Activated T-cell treated with anti-CD3 and anti-CD28 coated beads, Interleukin-2, amount 50 U/mL, for 72 hours (primary cell): ENCODE measurements at regions not wholly inside any gene's neighbourhood (a gene's known extent, or its start where the extent isn't known, plus 50 kb on each side); places are given as distances from the start of the nearest gene placed in this dataset.
"Not testable (repeated sequence)": the region's sequence is repeated elsewhere in the genome, so short reads cannot be mapped to it uniquely, and the experiment has no call there.

Experiments
- ATAC-seq, 2 donors: fragments of 150-1000 bp; cut with Tn5 transposase; replicated peaks in 1 of 2; 2 replicates each; pipeline ENCODE4 v1.10.0; 2021; ENCODE audit warnings: moderate library complexity in 2 of 2, mild to moderate bottlenecking in 1 of 2
- DNase-seq, 2 donors: peaks; one replicate each; pipeline ENCODE4 v3.0.0; 2021 to 2022; ENCODE audit warnings: mixed read lengths in 1 of 2
- H3K27ac Mint-ChIP-seq: one replicate; pipeline ENCODE4 v1.8.0; 2022; ENCODE audit warnings: mild to moderate bottlenecking, moderate library complexity, mixed read lengths
- H3K27me3 Mint-ChIP-seq: one replicate; pipeline ENCODE4 v1.8.0; 2022; ENCODE audit warnings: low read depth, mixed read lengths
- H3K36me3 Mint-ChIP-seq, 2 donors: one replicate each; pipeline ENCODE4 v1.8.0; 2022; ENCODE audit warnings: mixed read lengths in 2 of 2, mild to moderate bottlenecking in 1 of 2; ENCODE audit not compliant: insufficient read depth in 2 of 2
- H3K4me1 Mint-ChIP-seq: one replicate; pipeline ENCODE4 v1.8.0; 2022; ENCODE audit warnings: low read depth, mixed read lengths
- H3K4me3 Mint-ChIP-seq, 2 donors: one replicate each; pipeline ENCODE4 v1.8.0; 2022; ENCODE audit warnings: mild to moderate bottlenecking in 2 of 2, mixed read lengths in 2 of 2, moderate library complexity in 2 of 2
- H3K9me3 Mint-ChIP-seq, 2 donors: one replicate each; pipeline ENCODE4 v1.8.0; 2022; ENCODE audit warnings: mixed read lengths in 2 of 2

DNA sequence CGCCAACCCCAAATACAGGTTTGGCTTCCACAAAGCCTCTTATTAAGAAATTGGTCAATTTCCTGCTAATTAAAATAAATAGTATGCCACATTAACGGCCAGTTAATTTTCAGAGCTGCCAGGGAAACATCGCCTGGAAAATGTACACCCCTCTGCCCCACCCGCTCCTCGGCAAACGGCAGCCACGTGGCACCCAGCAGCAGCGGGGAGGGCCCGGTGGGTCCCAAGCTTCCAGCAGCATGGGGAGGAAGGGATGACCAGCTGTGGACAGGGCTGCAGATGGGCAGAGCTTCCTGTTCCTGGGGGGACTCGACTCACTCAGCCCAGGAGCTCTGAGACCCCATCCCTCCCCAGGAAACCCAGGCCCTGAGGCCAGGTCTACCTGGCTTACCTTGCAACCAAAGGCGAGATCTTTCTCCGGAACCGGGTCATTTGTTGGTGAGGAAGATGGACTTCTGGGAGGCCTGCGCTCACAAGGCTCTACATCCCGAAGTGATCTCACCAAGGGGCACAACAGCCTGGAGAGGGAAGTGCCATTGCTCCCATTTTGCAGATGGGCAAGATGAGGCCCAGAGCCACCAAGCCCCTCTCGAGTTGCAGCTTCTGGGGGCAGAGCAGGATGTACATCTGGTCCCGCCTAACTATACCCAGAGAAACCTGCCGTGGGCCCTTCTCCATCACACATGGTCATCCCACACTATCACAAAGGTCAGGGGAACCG, 68.3 kb downstream of the IGLL1 start:
- Mint-ChIP-seq H3K4me3 (no peak overlapping the region), H3K9me3 (no peaks in the 10 kb centered on the region), H3K36me3 (no peaks in the 10 kb centered on the region), H3K27ac (no peak overlapping the region), H3K4me1 (no peaks in the 10 kb centered on the region), H3K27me3 (no peaks in the 10 kb centered on the region)
- ATAC-seq = no peak
- no peak for DNase-seq

DNA sequence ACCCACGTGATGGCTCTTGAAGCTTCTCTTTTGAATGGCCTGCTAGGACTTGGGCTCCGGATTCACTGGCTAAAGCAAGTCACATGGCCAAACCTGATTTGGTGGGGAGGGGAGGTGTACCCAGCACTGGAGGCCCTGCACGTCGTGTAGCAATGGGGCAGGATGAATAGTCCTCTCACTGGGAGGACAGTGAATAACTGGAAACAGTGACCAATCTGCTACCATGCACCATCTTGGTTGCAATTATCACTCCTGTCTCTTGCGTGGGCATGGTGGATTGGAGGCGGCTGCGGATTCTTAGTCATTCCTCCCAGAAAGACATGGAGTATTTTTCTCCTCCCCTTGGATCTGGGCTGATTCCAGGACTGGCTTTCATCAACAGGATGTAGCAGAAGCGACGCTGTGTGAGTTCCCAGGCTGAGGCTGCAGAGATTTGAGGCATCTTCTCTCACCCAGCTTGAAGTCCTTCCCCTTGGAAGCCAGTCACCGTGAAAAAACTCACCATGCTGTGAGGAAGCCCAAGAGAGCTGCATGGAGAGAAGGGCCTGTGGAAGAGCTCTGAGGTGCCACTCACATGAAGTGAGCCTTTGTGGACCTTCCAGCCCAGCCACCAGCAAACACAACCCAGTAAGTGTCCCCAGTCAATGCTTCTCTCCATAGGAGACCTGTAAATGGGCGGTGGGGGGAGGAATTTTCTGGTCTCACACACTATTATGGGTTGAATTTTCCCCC, 70.4 kb downstream of the IGLL1 start:
- DNase-seq (no peak), ATAC-seq (no peak)
- H3K27ac Mint-ChIP-seq = no peak overlapping the region
- H3K36me3 Mint-ChIP-seq = no peaks in the 10 kb centered on the region
- H3K4me1 Mint-ChIP-seq = no peaks in the 10 kb centered on the region
- H3K4me3 Mint-ChIP-seq = no peak overlapping the region
- no peaks in the 10 kb centered on the region for H3K27me3 Mint-ChIP-seq
- H3K9me3 Mint-ChIP-seq = no peaks in the 10 kb centered on the region

DNA sequence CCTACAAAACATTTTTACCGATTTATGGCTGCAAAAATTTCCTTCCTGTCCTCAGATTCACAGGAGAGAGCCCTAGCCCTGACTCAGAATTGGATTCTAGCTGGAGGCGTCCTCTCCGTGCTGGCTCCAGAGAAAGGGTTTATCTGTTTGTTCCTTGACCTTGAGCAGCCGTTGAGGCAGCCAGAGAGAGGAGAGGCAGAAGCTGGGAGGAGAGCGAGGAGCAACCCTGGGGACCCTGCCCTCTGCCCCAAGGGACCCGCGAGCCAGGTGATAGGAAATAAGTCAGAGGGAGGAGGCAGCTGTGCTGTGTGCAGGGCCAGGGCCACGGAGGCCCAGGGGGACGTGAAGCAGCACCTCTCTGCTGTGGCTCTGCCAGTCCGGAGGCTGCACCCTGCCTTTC, 75.6 kb downstream of the IGLL1 start:
- no peaks in the 10 kb centered on the region for H3K27me3 Mint-ChIP-seq
- no peak overlapping the region for H3K4me3 Mint-ChIP-seq
- no peaks in the 10 kb centered on the region for H3K4me1 Mint-ChIP-seq
- no peaks in the 10 kb centered on the region for H3K9me3 Mint-ChIP-seq
- H3K36me3 Mint-ChIP-seq = no peaks in the 10 kb centered on the region
- no peak overlapping the region for H3K27ac Mint-ChIP-seq
- no peak for DNase-seq
- no peak for ATAC-seq

DNA sequence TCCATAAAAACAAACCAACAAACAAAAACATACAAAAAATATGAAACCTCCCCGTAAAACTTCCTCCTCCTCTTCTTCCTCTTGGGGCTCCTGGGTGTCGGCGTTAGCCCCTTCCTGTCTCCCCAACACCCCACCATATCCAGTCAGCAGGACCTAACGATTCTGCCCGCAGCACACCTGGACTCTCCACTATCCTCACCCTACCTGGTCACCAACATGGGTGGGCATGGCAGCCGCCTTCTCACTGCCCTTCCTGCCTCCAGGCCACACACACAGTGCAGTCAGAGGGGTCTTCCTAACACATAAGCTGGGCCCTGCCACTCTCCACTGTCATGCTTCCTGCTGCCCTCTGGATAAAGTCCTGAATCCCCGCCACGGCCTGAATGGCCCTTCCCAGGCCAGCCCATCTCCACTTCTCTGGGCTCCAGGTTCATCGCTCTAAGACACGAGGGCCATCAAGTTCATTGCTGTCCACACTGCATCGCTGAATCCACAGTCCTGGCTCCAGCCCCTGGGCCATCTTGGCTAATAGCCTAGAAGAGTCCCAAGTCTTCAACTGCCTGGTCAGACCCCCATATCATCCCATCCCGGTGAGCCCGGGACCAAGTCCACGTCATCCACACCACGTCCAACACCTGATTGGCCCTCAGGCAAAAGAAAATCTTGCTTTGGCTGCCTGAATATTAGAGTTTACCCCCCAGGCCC, 76.2 kb downstream of the IGLL1 start:
- Mint-ChIP-seq H3K36me3 (no peaks in the 10 kb centered on the region), H3K27ac (no peak overlapping the region), H3K9me3 (no peaks in the 10 kb centered on the region), H3K4me1 (no peaks in the 10 kb centered on the region), H3K27me3 (no peaks in the 10 kb centered on the region), H3K4me3 (no peak overlapping the region)
- ATAC-seq = no peak
- no peak for DNase-seq

DNA sequence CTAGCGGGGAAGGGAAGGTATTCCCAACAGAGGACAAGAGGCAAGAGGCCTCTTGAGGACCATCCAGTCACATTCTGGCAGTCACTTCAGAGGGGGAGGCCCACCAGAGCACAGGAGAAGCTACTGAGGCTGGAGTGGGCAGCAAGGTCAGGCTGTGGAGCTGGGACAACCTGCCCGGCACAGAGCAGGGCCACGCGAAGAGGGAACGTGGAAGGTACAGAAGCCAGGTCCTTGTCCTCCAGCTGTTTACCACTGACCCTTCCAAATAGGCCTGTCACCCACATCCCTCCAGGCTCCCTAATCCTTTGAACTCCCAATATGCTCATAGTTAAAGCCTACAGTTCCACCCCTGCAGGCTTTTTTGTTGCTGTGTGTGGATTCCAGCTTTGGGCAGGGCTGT, 76.9 kb downstream of the IGLL1 start:
- no peaks in the 10 kb centered on the region for H3K36me3 Mint-ChIP-seq
- H3K4me3 Mint-ChIP-seq = no peak overlapping the region
- H3K9me3 Mint-ChIP-seq = no peaks in the 10 kb centered on the region
- no peak for ATAC-seq
- H3K4me1 Mint-ChIP-seq = no peaks in the 10 kb centered on the region
- no peaks in the 10 kb centered on the region for H3K27me3 Mint-ChIP-seq
- no peak overlapping the region for H3K27ac Mint-ChIP-seq
- DNase-seq = no peak

DNA sequence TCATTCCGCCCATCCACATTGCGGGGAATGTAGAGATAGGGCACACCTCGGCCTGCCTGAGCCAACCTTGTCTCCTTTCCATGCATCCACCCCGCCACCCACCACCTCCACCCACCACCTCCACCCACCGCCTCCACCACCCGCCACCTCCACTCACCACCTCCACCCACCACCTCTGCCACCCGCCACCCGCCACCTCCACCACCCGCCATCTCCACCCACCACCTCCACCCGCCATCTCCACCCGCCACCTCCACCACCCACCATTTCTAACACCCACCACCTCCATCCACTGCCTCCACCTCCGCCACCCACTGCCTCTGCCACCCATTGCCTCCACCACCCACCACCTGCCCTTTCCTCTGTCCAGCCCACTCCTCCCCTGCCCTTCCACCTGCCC, 78.4 kb downstream of the IGLL1 start:
- no peaks in the 10 kb centered on the region for H3K36me3 Mint-ChIP-seq
- no peaks in the 10 kb centered on the region for H3K4me1 Mint-ChIP-seq
- no peaks in the 10 kb centered on the region for H3K9me3 Mint-ChIP-seq
- no peak overlapping the region for H3K4me3 Mint-ChIP-seq
- ATAC-seq (no peak), DNase-seq (no peak)
- no peaks in the 10 kb centered on the region for H3K27me3 Mint-ChIP-seq
- H3K27ac Mint-ChIP-seq = no peak overlapping the region

DNA sequence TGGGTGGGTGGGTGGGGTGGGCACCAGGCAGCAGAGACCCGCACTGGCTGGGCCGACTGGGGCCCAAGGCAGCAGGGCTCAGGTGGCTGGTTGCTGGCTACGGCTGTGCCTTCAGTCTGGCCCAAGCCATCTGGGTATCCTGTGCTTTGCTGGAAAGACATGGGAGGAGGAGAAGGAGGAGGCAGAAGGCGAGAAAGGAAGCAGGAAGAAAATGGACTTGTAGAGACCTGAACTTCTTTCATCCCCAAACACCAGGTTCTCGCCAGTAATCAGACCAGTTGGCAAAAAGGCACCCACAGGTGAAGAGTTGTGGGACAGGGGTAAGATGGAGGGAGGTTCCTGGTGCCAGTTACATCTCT, 78.8 kb downstream of the IGLL1 start:
- ATAC-seq (no peak), DNase-seq (no peak)
- Mint-ChIP-seq H3K27me3 (no peaks in the 10 kb centered on the region), H3K9me3 (no peaks in the 10 kb centered on the region), H3K4me1 (peaks cover 2% of the 10 kb centered on the region), H3K27ac (no peak overlapping the region), H3K4me3 (no peak overlapping the region), H3K36me3 (no peaks in the 10 kb centered on the region)

DNA sequence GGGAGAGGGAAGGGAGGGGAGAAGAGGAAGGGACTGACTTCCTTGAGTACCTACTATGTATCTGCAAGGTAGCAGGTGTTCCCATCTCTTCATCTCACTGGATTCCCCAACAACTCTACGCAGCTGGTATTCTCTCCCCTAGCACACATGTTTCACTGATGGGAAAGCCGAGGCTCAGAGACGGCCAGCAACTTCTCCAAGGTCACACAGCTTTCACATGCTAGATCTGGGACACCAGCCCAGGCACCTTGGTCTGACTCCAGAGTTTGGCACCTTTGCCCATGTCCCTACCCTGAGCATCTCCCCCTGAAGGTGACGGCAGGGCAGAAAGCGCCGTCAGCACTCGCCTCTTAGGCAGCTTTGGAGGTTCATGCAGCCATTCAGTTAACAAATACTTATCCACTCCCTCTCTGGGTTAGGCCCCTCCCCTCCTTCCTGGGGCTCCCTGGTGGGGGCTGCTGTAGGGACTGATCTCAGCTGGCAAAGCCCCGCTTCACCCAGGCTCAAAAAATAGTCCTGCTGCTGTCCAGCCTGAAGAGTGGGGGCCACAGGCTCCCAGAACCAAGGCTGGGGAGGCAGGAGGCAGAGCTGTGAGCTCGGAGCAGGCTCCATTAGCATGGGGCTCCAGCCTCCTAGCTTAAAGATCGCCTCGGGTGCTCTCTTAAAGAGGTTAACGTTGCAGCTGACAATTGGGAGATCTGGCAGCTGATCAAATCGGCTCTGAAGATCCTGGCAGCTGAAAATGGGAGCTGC, 79.4 kb downstream of the IGLL1 start:
- Mint-ChIP-seq H3K4me1 (peaks cover 8% of the 10 kb centered on the region), H3K27me3 (no peaks in the 10 kb centered on the region), H3K36me3 (no peaks in the 10 kb centered on the region), H3K4me3 (no peak overlapping the region), H3K9me3 (no peaks in the 10 kb centered on the region), H3K27ac (no peak overlapping the region)
- no peak for ATAC-seq
- DNase-seq = no peak

DNA sequence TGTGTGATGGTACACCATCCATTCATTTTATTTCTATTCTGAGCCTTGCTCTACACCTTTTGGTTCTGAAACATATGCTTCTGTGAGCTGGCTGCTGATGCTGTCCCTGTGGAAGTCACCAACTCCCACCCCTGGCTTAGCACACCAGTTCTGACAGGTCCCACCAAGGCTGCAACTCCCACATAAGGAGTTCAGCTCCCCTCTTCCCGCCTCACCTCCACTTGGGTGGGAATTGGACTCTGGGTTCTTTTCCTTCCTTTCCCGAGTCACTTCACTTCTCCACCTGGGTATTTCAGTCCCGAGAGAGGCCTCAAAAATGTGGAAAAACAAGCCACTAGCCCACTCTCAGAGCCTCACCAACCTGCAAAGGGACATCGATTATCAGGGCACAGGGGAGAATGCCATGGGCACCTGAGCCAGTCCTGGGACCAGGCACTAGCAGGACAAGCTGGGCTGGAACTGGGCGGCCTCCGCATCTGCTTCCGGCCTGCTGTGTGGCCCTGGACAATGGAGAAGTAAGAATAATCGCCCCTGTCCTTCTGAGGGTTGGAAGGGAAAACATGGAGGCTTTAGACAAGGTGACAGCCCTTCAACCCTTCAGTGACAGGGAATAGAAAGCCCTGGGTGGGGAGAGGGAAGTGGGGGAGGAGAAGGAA, 80.1 kb downstream of the IGLL1 start:
- Mint-ChIP-seq H3K27me3 (no peaks in the 10 kb centered on the region), H3K4me1 (peaks cover 8% of the 10 kb centered on the region), H3K9me3 (no peaks in the 10 kb centered on the region), H3K27ac (no peak overlapping the region), H3K36me3 (no peaks in the 10 kb centered on the region), H3K4me3 (no peak overlapping the region)
- DNase-seq (no peak), ATAC-seq (no peak)

DNA sequence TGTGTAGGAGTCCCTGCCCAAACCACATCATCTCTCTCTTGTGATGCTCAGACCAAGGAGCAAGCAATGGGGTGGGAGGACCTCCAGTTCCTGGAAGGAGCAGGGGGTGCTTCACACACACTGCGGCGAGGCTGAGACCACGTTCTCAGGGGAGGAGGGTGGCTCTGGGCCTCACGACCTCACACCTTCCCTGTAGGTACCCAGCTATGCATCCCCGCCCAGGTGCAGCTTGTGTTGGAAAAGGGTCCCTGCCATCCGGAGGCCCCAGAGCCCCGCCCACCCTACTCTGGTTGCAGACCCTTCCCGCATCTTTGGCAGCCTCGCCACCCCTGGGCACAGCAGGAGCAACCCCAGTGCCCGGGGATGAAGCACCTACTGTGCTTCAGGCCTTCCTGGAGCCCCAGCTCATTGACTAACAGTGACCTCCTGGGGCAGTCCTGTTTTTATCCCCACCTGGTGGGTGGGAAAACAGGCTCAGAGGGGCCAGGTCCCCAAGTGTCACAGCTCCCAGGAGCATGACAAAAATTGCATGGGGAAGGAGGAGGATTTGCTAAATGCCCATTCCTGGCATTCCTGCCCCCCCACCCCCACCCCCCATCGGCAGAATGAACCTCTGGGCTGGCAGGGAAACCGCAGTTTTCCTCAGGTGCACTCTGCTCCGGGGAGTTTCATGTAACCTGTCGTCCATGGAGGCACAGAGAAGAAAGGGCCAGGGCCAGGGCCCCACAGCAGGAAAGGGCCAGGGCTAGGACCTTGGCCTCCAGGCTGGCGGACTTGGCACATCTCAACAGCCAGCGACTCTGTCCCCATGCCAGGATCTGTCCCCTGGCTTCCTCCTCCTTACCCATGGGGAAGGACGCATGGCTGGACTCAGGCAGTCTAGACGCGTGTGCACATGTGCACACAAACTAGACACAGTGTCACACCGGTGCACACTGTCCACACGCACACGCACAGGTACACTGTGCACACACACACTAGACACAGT, 81.0 kb downstream of the IGLL1 start:
- peaks cover 8% of the 10 kb centered on the region for H3K4me1 Mint-ChIP-seq
- no peaks in the 10 kb centered on the region for H3K9me3 Mint-ChIP-seq
- no peaks in the 10 kb centered on the region for H3K27me3 Mint-ChIP-seq
- no peak for DNase-seq
- no peak overlapping the region for H3K4me3 Mint-ChIP-seq
- no peaks in the 10 kb centered on the region for H3K36me3 Mint-ChIP-seq
- no peak overlapping the region for H3K27ac Mint-ChIP-seq
- no peak for ATAC-seq

DNA sequence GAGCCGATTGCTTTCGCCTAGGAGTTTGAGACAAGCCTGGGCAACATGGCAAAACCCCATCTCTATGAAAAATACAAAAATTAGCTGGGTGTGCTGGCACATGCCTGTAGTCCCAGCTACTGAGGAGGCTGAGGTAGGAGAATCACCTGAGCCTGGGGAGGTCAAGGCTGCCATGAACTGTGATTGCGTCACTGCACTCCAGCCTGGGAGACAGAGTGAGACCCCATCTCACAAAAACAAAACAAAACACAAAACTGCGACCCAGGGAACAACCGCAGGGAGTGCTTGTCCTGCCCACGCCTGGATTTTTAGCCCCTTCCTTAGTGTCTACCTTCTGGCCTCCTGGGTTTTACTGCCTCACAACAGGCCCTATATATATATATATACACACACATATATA, 82.2 kb downstream of the IGLL1 start:
- not testable (repeated sequence) for H3K4me1 Mint-ChIP-seq, ATAC-seq, DNase-seq, H3K9me3 Mint-ChIP-seq, H3K27ac Mint-ChIP-seq, H3K36me3 Mint-ChIP-seq, H3K4me3 Mint-ChIP-seq, H3K27me3 Mint-ChIP-seq
